Naive thymus-derived CD8-positive, alpha-beta T cell (primary cell): ENCODE measurements at regions not wholly inside any gene's neighbourhood (a gene's known extent, or its start where the extent isn't known, plus 50 kb on each side); places are given as distances from the start of the nearest gene placed in this dataset.

Experiments used
- ATAC-seq, 2 donors: fragments of 150-1000 bp; cut with Tn5 transposase in 1 of 2; sonication (Bioruptor Pico), chemical (Tn5 transposase) in 1 of 2; 1 replicate in 1 of 2; 2 replicates in 1 of 2; pipeline ENCODE4 v1.10.0; 2021; ENCODE audit warnings: mild to moderate bottlenecking in 2 of 2, moderate library complexity in 2 of 2
- POLR2A ChIA-PET: fragments of 350-600 bp; sonication (Branson Sonifier 250); formaldehyde crosslinking; loops from one replicate; lab custom pipeline; 2021; ENCODE audit warnings: antibody characterized with exemption; lab: Charles Lee
- DNase-seq, 10 donors: peaks; one replicate each; pipeline versions ENCODE4 v3.0.0 to v3.0.0-alpha.2; 2020 to 2022
- H3K27ac Mint-ChIP-seq, 10 donors: one replicate each; pipeline ENCODE4 v1.8.0; 2020 to 2022; ENCODE audit warnings: mild to moderate bottlenecking in 10 of 10, mixed read lengths in 10 of 10, moderate library complexity in 4 of 10, inconsistent platforms in 1 of 10
- H3K27me3 Mint-ChIP-seq, 5 donors: one replicate each; pipeline ENCODE4 v1.8.0; 2021 to 2022; ENCODE audit warnings: mixed read lengths in 5 of 5
- H3K36me3 Mint-ChIP-seq, 3 donors: one replicate each; pipeline ENCODE4 v1.8.0; 2020 to 2022; ENCODE audit warnings: mixed read lengths in 3 of 3, mild to moderate bottlenecking in 2 of 3, inconsistent platforms in 1 of 3
- H3K4me1 Mint-ChIP-seq, 4 donors: one replicate each; pipeline ENCODE4 v1.8.0; 2021 to 2022; ENCODE audit warnings: mixed read lengths in 4 of 4
- H3K4me3 Mint-ChIP-seq, 10 donors: one replicate each; pipeline ENCODE4 v1.8.0; 2020 to 2022; ENCODE audit warnings: mild to moderate bottlenecking in 10 of 10, mixed read lengths in 10 of 10, moderate library complexity in 6 of 10, inconsistent platforms in 1 of 10
- H3K9me3 Mint-ChIP-seq, 9 donors: one replicate each; pipeline ENCODE4 v1.8.0; 2020 to 2022; ENCODE audit warnings: mixed read lengths in 9 of 9, mild to moderate bottlenecking in 3 of 9, inconsistent platforms in 1 of 9, moderate library complexity in 1 of 9

DNA sequence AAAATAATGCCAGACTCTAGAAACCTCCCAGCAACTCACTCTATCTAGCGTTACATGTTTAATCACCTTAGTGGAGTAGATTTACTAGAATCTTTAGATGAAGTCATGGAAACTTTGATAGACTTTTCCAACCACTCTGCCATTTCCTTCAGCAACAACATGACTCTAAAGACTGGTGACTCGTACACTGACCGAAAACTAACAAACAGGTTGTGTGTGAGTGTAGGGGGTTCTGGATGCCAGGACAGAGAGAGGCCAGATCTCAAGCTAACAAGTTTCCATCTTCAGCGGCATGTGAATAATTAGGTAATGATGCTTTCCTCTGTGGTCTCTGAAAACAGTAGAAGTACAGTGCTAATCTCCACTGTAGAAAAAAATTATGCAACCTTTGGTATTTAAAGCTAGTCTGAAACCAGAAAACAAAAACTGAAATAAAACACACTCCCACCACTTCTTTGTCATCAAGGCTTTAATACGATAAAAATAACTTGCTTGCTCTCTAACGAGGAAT, 286.4 kb downstream of the PRDM5 start:
- peaks cover 0 to 1% (median 0%) of the 10 kb centered on the region in 5 donors for H3K27me3 Mint-ChIP-seq
- no peaks in the 10 kb centered on the region for H3K9me3 Mint-ChIP-seq
- POLR2A ChIA-PET: no interaction called here
- no peak overlapping the region for H3K4me3 Mint-ChIP-seq
- H3K27ac Mint-ChIP-seq: no peak overlapping the region
- ATAC-seq: no peak
- H3K4me1 Mint-ChIP-seq: no peaks in the 10 kb centered on the region
- H3K36me3 Mint-ChIP-seq: no peaks in the 10 kb centered on the region
- no peak for DNase-seq

DNA sequence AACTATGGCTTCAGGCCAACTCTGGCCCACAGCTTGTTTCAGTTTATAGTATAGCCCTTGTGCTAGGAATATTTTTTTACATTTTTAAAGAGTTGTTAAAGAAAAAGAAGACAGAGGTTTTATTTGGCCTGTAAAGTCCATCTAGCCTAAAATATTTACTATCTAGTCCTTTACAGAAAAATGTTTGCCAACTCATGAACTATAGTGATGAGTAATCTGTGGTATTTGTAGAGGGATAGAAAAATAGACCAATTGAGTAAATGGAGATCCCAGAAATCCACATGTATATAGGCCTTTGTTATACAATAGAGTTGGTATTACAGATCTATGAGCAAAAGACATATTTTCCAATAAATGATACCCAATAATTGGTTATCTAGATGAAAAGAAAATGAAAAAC, 288.7 kb downstream of the PRDM5 start:
- Mint-ChIP-seq H3K36me3 (no peaks in the 10 kb centered on the region), H3K27ac (no peak overlapping the region), H3K4me1 (no peaks in the 10 kb centered on the region), H3K4me3 (no peak overlapping the region), H3K9me3 (peaks cover 0 to 3% (median 0%) of the 10 kb centered on the region in 9 donors), H3K27me3 (peaks cover 0 to 1% (median 0%) of the 10 kb centered on the region in 5 donors)
- DNase-seq (no peak), ATAC-seq (no peak)
- POLR2A ChIA-PET: no interaction called here

DNA sequence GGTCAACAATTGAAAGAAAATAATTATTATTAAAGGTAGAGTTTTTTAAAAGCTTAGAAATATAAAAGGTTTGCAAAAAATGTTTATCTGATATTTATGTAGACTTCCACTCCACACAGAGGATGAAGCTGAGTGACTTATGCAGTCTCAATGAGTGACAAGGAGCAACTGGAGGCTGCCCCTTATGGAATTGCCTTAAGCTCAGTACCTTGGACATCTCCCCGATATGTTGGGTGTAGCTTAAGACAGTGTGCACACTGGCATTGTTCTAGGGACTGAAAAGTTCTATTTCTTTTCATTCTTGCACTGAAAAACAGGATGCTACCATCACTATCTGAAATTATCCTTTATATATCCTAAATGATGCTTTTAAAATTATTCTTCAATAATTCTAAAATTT, 292.1 kb downstream of the PRDM5 start:
- ATAC-seq: no peak
- no peak for DNase-seq
- POLR2A ChIA-PET: no interaction called here

DNA sequence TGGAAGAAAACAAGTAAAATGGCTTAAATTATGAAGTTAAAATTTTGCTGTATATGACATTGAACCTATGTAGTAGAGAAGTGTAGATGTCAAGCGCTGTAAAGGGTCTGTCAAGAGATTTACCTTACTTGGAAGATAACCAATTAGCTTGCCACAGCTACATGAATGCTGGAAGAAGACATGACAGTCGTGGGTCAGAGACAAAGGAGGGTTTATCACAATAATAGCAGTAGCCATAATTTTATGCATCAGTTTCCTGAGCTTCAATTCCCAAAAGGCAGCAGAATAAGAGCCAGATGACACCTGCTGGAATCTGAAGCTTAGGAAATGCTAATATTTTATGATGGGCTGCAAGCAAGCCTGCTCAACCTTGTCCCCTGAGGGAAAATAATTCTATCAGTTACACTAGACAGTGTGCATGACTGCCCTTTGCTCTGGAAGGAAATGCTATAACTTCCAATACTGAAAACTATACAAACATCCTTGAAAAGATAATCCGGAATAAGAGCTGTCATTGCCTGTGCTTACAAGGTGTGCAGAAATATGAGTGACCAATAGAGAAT, 292.9 kb downstream of the PRDM5 start:
- DNase-seq (no peak), ATAC-seq (no peak)
- H3K27me3 Mint-ChIP-seq: peaks cover 0 to 5% (median 2%) of the 10 kb centered on the region in 5 donors
- no peak overlapping the region for H3K4me3 Mint-ChIP-seq
- no peaks in the 10 kb centered on the region for H3K4me1 Mint-ChIP-seq
- no peak overlapping the region for H3K27ac Mint-ChIP-seq
- no peaks in the 10 kb centered on the region for H3K36me3 Mint-ChIP-seq
- POLR2A ChIA-PET: no interaction called here
- peaks cover 0 to 22% (median 6%) of the 10 kb centered on the region in 9 donors for H3K9me3 Mint-ChIP-seq

More for the DNA sequence above, 292.1 kb downstream of the PRDM5 start:
- H3K27me3 Mint-ChIP-seq: peaks cover 0 to 5% (median 2%) of the 10 kb centered on the region in 5 donors
- no peak overlapping the region for H3K4me3 Mint-ChIP-seq
- H3K27ac Mint-ChIP-seq: no peak overlapping the region
- no peaks in the 10 kb centered on the region for H3K36me3 Mint-ChIP-seq
- peaks cover 0 to 22% (median 6%) of the 10 kb centered on the region in 9 donors for H3K9me3 Mint-ChIP-seq
- no peaks in the 10 kb centered on the region for H3K4me1 Mint-ChIP-seq

DNA sequence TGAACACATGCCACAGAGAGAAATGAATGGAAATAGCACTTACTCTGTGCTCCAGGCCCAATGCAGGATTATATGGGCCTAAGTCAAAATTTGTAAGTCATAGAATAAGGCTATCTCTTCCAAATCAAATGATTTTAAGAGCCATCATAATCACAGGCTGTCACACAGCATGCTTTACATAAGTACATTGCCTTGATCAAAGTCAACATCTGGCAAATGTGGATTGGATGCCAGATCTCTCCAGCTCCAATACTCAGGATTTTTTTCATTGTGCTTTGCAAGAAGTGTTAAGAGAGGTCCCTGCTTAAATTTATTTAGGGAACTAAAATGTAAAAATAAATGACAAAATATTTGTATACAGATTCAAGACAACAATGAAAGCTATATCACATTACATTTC, 299.9 kb downstream of the PRDM5 start:
- Mint-ChIP-seq H3K9me3 (peaks cover 0 to 11% (median 2%) of the 10 kb centered on the region in 9 donors), H3K4me3 (no peak overlapping the region), H3K4me1 (no peaks in the 10 kb centered on the region), H3K27me3 (peaks cover 7 to 14% (median 13%) of the 10 kb centered on the region in 5 donors), H3K27ac (no peak overlapping the region), H3K36me3 (peaks cover 0 to 5% (median 0%) of the 10 kb centered on the region in 3 donors)
- POLR2A ChIA-PET: no interaction called here
- no peak for DNase-seq
- no peak for ATAC-seq

DNA sequence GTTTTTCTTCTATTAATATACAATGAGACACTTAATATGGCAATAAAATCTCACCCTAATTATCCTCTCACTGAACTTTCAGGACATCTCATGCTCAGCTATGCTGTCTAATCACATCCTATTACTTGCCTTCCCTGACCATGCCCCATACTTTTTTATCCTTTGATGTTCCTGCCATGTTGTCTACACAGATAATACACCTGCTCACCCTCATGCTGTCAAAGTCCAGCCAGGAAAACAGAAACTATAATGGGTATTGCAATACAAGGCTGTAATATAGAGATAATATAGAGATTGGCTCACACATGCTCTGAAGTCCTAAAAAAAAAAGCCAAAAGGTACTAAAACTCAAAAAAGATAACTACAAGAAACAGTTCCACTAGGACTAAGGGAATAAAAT, 305.4 kb downstream of the PRDM5 start:
- peaks cover 0 to 6% (median 5%) of the 10 kb centered on the region in 5 donors for H3K27me3 Mint-ChIP-seq
- H3K4me3 Mint-ChIP-seq: no peak overlapping the region
- no peaks in the 10 kb centered on the region for H3K4me1 Mint-ChIP-seq
- ATAC-seq: no peak
- no peaks in the 10 kb centered on the region for H3K36me3 Mint-ChIP-seq
- POLR2A ChIA-PET: no interaction called here
- no peak overlapping the region for H3K27ac Mint-ChIP-seq
- DNase-seq: no peak
- H3K9me3 Mint-ChIP-seq: no peaks in the 10 kb centered on the region

DNA sequence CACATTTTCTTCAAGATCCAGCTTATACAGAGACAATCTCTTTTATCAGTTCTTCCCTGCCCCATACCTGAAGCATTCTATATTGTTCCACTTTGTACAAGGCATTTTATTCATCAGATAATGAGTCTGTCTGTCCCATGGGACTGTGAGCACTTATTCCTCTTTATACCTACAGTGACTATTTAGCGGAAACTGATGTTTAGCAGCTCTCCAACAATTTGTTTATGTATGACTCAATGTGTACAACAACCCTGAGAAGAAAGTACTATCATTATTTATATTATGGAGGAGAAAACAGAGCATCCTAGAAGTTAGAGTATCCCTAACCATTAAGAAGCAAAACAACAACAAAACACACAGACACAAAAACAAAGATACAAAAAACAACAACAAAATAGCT, 306.5 kb downstream of the PRDM5 start:
- DNase-seq (no peak), ATAC-seq (no peak)
- POLR2A ChIA-PET: no interaction called here
- Mint-ChIP-seq H3K27me3 (peaks cover 0 to 10% (median 5%) of the 10 kb centered on the region in 5 donors), H3K4me1 (no peaks in the 10 kb centered on the region), H3K4me3 (no peak overlapping the region), H3K36me3 (no peaks in the 10 kb centered on the region), H3K9me3 (peaks cover 0 to 2% (median 0%) of the 10 kb centered on the region in 9 donors), H3K27ac (no peak overlapping the region)

DNA sequence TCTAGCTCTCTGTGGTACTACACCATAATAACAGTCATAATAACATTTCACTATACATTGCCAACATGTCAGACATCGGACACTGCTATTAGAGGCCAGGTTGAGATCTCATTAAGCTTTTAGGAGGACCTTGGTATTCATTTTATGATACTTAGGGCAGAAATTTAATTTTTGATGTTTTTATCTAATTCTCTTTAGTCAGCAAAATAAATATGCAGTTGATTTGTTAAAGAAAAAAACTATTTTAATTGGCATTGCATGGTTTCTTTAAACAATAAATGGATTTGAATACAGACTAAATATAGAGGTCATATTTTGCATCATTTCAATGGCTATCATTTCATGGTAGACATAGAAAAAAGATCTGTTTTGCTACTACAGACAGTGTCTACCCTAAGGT, 308.7 kb downstream of the PRDM5 start:
- ATAC-seq: no peak
- Mint-ChIP-seq H3K4me3 (no peak overlapping the region), H3K36me3 (no peaks in the 10 kb centered on the region), H3K27me3 (peaks cover 0 to 10% (median 2%) of the 10 kb centered on the region in 5 donors), H3K9me3 (peaks cover 0 to 2% (median 0%) of the 10 kb centered on the region in 9 donors), H3K4me1 (no peaks in the 10 kb centered on the region), H3K27ac (no peak overlapping the region)
- DNase-seq: no peak
- POLR2A ChIA-PET: no interaction called here

DNA sequence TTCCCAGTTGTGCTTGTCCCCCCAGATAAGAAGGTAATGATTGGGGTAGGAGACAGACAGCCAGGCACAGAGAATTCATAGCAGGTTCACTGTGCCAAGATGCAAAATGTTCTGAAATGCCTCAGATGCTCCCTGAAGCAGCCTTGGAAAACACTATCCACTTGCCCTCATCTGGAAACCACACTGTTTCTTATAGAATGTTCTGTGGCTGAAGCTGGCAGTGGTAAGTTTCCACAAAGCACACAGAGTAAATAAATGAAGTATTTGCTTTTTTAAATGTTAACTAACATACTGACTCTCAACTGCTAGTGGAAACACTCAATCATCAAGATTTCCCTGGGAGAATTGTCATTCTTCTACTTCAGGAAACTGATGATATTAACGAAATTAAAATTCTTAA, 311.4 kb downstream of the PRDM5 start:
- Mint-ChIP-seq H3K4me1 (no peaks in the 10 kb centered on the region), H3K9me3 (peaks cover 0 to 10% (median 2%) of the 10 kb centered on the region in 9 donors), H3K36me3 (no peaks in the 10 kb centered on the region), H3K4me3 (no peak overlapping the region), H3K27me3 (peaks cover 0 to 10% (median 2%) of the 10 kb centered on the region in 5 donors), H3K27ac (no peak overlapping the region)
- no peak for ATAC-seq
- DNase-seq: no peak
- POLR2A ChIA-PET: no interaction called here

DNA sequence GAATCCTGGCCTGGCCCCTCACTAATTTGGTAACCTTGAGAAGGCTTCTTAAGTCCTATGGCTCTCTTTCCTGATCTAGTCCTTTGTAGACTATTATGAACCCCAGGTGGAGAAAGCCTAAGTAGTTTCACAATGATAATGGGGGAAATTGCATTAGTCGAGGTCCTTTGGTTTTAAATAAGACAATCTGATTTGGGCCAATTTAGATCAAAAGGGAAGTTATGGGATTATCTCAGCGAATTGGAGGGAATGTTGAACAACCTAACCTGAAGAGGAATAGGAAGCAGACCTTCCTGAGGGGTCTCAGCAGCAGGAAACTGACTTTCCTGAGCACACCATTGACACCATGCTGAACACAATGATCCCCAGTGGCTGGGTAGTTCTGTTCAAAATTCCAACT, 331.5 kb downstream of the PRDM5 start:
- no peaks in the 10 kb centered on the region for H3K36me3 Mint-ChIP-seq

DNA sequence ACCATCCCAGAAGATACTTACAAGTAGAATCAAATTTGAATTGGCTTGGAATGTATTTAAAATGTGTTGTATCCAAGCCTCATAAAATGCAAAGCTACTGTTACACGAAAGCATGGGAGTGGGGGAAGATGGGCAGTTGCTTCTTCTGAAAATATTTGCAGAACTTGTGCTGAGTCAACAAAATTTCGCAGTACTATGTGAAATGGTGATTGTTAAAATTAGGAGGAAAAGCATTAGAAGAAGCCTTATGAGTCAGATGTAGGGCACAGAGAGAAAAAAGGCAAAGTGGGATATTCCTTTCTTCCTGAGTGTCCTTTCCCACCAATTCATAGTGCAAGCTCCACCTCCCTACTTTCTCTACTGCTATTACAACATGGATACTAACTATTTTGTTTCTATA, 332.7 kb downstream of the PRDM5 start:
- H3K27ac Mint-ChIP-seq: no peak overlapping the region
- DNase-seq (no peak), ATAC-seq (no peak)
- peaks cover 0 to 28% (median 12%) of the 10 kb centered on the region in 5 donors for H3K27me3 Mint-ChIP-seq
- no peak overlapping the region for H3K4me3 Mint-ChIP-seq
- POLR2A ChIA-PET: no interaction called here
- H3K4me1 Mint-ChIP-seq: no peaks in the 10 kb centered on the region
- peaks cover 0 to 3% (median 0%) of the 10 kb centered on the region in 9 donors for H3K9me3 Mint-ChIP-seq
- no peaks in the 10 kb centered on the region for H3K36me3 Mint-ChIP-seq

More for the DNA sequence above, 331.5 kb downstream of the PRDM5 start:
- Mint-ChIP-seq H3K4me3 (no peak overlapping the region), H3K9me3 (peaks cover 0 to 3% (median 0%) of the 10 kb centered on the region in 9 donors), H3K27me3 (peaks cover 0 to 21% (median 12%) of the 10 kb centered on the region in 5 donors), H3K27ac (no peak overlapping the region), H3K4me1 (no peaks in the 10 kb centered on the region)
- ATAC-seq (no peak), DNase-seq (no peak)
- POLR2A ChIA-PET: no interaction called here

DNA sequence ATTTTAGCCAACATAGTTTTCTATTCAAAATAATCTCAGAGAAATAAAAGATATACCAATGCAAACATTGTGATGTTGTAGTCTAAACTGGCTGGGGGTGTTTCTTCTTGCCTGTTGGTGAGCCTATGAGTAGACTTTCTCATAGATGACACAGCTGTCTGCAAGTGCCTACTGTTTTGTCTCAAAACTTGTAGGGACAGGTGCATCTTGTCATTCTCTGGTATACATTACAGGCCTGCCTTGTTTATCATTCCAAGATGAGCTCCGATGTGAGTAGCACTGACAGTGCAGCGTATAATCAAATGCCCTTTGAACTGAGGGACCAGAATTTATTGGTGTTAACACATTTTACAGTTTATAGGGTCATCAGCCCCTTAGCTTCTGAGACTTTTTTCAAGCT, 353.8 kb downstream of the PRDM5 start:
- H3K27ac Mint-ChIP-seq: no peak overlapping the region
- peaks cover 0 to 11% (median 9%) of the 10 kb centered on the region in 5 donors for H3K27me3 Mint-ChIP-seq
- no peaks in the 10 kb centered on the region for H3K4me1 Mint-ChIP-seq
- H3K36me3 Mint-ChIP-seq: no peaks in the 10 kb centered on the region
- no peak for DNase-seq
- peaks cover 0 to 5% (median 0%) of the 10 kb centered on the region in 9 donors for H3K9me3 Mint-ChIP-seq
- no peak overlapping the region for H3K4me3 Mint-ChIP-seq
- POLR2A ChIA-PET: no interaction called here
- no peak for ATAC-seq

DNA sequence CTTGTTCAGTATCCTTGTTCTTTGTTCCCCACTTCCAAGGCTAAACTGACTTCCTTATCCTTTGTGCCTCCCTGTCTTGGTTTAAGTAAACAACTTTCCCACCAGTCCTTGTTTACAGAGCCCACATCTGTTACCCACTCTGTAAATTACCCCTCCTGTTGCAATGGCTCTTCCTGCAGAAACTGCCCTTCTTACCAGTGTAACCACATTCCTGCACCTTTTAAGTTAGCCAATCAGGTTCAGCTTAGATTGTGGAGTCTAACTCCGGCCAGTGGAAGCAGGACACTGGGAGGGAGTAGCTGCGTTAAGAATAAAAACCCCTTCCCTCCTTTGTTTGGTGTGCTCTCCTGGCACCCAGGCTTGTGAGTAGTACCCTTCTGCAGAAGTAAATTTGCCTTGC, 360.9 kb downstream of the PRDM5 start:
- peaks cover 8 to 35% (median 26%) of the 10 kb centered on the region in 9 donors for H3K9me3 Mint-ChIP-seq

DNA sequence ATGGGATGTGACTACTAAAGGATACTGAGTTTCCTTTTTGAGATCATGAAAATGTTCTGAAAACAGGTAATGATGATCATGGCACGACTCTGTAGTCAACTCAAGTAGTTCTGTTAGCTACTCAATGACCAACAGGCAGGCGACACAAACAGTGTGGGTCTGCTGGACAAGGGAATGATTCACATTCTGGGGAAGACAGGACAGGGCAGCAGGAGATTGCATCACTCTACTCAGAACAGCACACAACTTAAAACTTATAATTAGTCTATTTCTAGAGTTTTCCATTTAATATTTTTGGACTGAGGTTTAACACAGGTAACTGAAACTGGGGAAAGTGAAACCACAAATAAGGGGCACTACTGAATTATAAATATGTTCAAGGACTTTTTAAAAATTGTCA, 365.2 kb downstream of the PRDM5 start:
- ATAC-seq: no peak
- POLR2A ChIA-PET: no interaction called here

More for the DNA sequence above, 360.9 kb downstream of the PRDM5 start:
- DNase-seq (no peak), ATAC-seq (no peak)
- POLR2A ChIA-PET: no interaction called here
- Mint-ChIP-seq H3K4me3 (no peak overlapping the region), H3K27me3 (peaks cover 0 to 3% (median 2%) of the 10 kb centered on the region in 5 donors), H3K27ac (no peak overlapping the region), H3K4me1 (no peaks in the 10 kb centered on the region), H3K36me3 (no peaks in the 10 kb centered on the region)

More for the DNA sequence above, 365.2 kb downstream of the PRDM5 start:
- H3K4me1 Mint-ChIP-seq: no peaks in the 10 kb centered on the region
- no peak overlapping the region for H3K4me3 Mint-ChIP-seq
- H3K36me3 Mint-ChIP-seq: no peaks in the 10 kb centered on the region
- no peak overlapping the region for H3K27ac Mint-ChIP-seq
- H3K27me3 Mint-ChIP-seq: peaks cover 0 to 8% (median 2%) of the 10 kb centered on the region in 5 donors
- DNase-seq: no peak
- peaks cover 8 to 21% (median 18%) of the 10 kb centered on the region in 9 donors for H3K9me3 Mint-ChIP-seq
